ENCODE measurements at regions not wholly inside any gene's neighbourhood (a gene's known extent, or its start where the extent isn't known, plus 50 kb on each side); places are given as distances from the start of the nearest gene placed in this dataset.

DNA sequence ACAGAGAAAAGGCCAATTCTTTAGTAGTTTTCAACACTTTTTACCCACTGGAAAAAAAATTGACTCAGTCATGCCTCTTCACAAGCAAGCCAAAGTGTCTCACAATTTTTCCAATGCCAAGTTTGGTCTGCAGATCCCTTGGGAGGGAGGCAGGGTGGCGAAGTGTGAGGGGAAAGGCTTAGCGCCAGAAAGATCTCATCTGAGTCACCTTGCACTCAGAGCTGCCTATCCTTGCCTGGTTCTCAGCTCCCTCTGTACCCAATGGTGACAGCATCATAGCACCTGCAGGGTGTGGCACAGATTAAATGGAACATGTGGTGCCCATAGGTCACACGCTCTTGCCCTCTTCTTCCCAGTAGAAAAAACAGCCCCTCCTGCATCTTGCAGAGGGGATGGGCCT, 55.2 kb upstream of the GYPC start:
- DNase-seq, result no peak

DNA sequence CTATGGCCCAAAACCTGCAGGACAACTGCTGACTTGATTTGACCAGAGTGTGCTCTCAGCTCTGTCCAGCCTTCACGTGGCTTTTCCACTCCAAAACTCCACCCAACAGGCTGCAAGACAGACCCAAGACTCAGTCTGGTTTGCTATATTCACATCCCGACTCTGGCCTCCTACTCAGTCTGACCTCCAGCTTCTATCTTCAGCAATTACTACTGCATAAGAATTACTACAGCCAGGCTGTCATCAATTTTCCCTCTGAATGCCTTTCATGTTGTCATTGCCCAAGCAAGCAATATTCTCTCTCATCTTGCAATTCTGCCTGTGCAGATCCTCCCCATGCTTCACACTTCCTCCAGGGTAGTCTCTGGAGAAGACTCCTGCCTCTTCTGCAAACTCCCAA, 53.6 kb upstream of the GYPC start:
- no peak for DNase-seq
